GM12878 (cell line): ENCODE measurements at regions not wholly inside any gene's neighbourhood (a gene's known extent, or its start where the extent isn't known, plus 50 kb on each side); places are given as distances from the start of the nearest gene placed in this dataset.

Experiments
- ATAC-seq: fragments of 200-7000 bp; cut with Tn5 transposase; 3 replicates; pipeline ENCODE4 v1.9.1; 2020; ENCODE audit warnings: mild to moderate bottlenecking, moderate library complexity
- BruUV-seq: library from RNA; stranded (reverse); fragments of 400-500 nt; replicated peaks from 2 replicates; lab custom pipeline; 2021; lab: Mats Ljungman, UMichigan
- CTCF ChIA-PET: fragments of 300-600 bp; sonication (Branson Sonifier 250); formaldehyde crosslinking; extraction: SDS; loops from one replicate; lab custom pipeline; 2021; ENCODE audit warnings: inconsistent platforms; lab: Yijun Ruan, JAX
- POLR2A ChIA-PET: fragments of 350-600 bp; formaldehyde crosslinking; extraction: SDS; loops from one replicate; lab custom pipeline; 2021; ENCODE audit warnings: inconsistent platforms; lab: Charles Lee
- RAD21 ChIA-PET: fragments of 300-600 bp; sonication (Branson Sonifier 250); formaldehyde crosslinking; loops from one replicate; lab custom pipeline; 2023; ENCODE audit warnings: antibody characterized with exemption; ENCODE audit not compliant: unreplicated experiment; lab: Charles Lee
- SMC1A ChIA-PET: fragments of 300-600 bp; sonication (Branson Sonifier 250); formaldehyde crosslinking; loops from one replicate; lab custom pipeline; 2023; ENCODE audit not compliant: unreplicated experiment, uncharacterized antibody; lab: Charles Lee
- DNase-seq: peaks from one replicate; pipeline ENCODE4 v3.0.0-alpha.2; 2011; ENCODE audit warnings: low read depth, low spot score
- FAIRE-seq: peaks from 3 replicates; lab custom pipeline; 2011; peaks lifted over from hg19 to GRCh38; lab: Jason Lieb, UNC
- H2AFZ ChIP-seq: 2 replicates; pipeline ENCODE4 v1.6.0; 2011; ENCODE audit warnings: low read depth, low read length, control low read depth; ENCODE audit not compliant: control insufficient read depth
- H3K27ac ChIP-seq: 2 replicates; pipeline ENCODE4 v1.5.1; 2011; ENCODE audit warnings: control low read depth; ENCODE audit not compliant: control insufficient read depth, insufficient read depth
- H3K27me3 ChIP-seq, 2 experiments: replicated peaks in 1 of 2; 2 replicates each; pipeline versions ENCODE4 v1.6.0 to v1.6.1; 2011; ENCODE audit warnings: low read length in 1 of 2; ENCODE audit not compliant: control insufficient read depth in 2 of 2, insufficient read depth in 2 of 2
- H3K36me3 ChIP-seq, 2 experiments: 2 replicates each; pipeline ENCODE4 v1.5.1; 2011; ENCODE audit warnings: low read length in 1 of 2; ENCODE audit not compliant: control insufficient read depth in 2 of 2, insufficient read depth in 2 of 2
- H3K4me1 ChIP-seq: 2 replicates; pipeline ENCODE4 v1.6.1; 2011; ENCODE audit warnings: mild to moderate bottlenecking, low read length, moderate library complexity, mixed read lengths; ENCODE audit not compliant: control insufficient read depth, insufficient read depth
- H3K4me2 ChIP-seq: 2 replicates; pipeline ENCODE4 v1.6.0; 2011; ENCODE audit warnings: control low read depth; ENCODE audit not compliant: control insufficient read depth, insufficient read depth
- H3K4me3 ChIP-seq: fragments of 200-600 bp; sonication (generic); 2 replicates; pipeline ENCODE4 v1.5.1; 2016
- H3K79me2 ChIP-seq: 2 replicates; pipeline ENCODE4 v1.6.0; 2011; ENCODE audit warnings: low read length; ENCODE audit not compliant: control insufficient read depth, insufficient read depth
- H3K9ac ChIP-seq: 2 replicates; pipeline ENCODE4 v1.8.0; 2011; ENCODE audit warnings: low read length, control low read depth, mixed read lengths; ENCODE audit not compliant: control insufficient read depth, insufficient read depth
- H3K9me3 ChIP-seq: replicated peaks from 3 replicates; pipeline ENCODE4 v1.5.1; 2011; ENCODE audit warnings: mild to moderate bottlenecking, low read length; ENCODE audit not compliant: control insufficient read depth, insufficient read depth
- H4K20me1 ChIP-seq: 2 replicates; pipeline ENCODE4 v1.6.0; 2011; ENCODE audit not compliant: control insufficient read depth, insufficient read depth
- BHLHE40 ChIP-seq, 2 experiments: fragments of 450-650 bp in 1 of 2; IDR thresholded peaks; 2 replicates each; pipeline ENCODE4 v1.6.1; 2011 to 2017; ENCODE audit warnings: low read depth in 2 of 2, borderline replicate concordance in 1 of 2, improper control_type of control experiment in 1 of 2, low read length in 1 of 2, mild to moderate bottlenecking in 1 of 2
- BRCA1 ChIP-seq: IDR thresholded peaks from 2 replicates; pipeline ENCODE4 v1.6.1; 2011; ENCODE audit warnings: low read depth, low read length, improper control_type of control experiment
- DPF2 ChIP-seq: fragments of 450-650 bp; IDR thresholded peaks from 2 replicates; pipeline ENCODE4 v1.6.1; 2017; ENCODE audit warnings: mild to moderate bottlenecking
- EED ChIP-seq: sonication (generic); IDR thresholded peaks from 2 replicates; pipeline ENCODE4 v1.6.1; 2016; ENCODE audit warnings: antibody characterized with exemption, low read depth
- GABPA ChIP-seq: IDR thresholded peaks from 2 replicates; pipeline ENCODE4 v1.6.1; 2014; ENCODE audit warnings: antibody characterized with exemption, low read depth, mild to moderate bottlenecking, inconsistent platforms
- NFIC ChIP-seq: IDR thresholded peaks from 2 replicates; pipeline ENCODE4 v1.6.1; 2012; ENCODE audit warnings: low read depth, mild to moderate bottlenecking, inconsistent platforms, low read length, moderate library complexity
- NFYA ChIP-seq: IDR thresholded peaks from 2 replicates; pipeline ENCODE4 v1.6.1; 2011; ENCODE audit warnings: low read depth, mild to moderate bottlenecking, low read length, improper control_type of control experiment, borderline replicate concordance
- POLR2AphosphoS5 ChIP-seq: IDR thresholded peaks from 2 replicates; pipeline ENCODE4 v1.6.1; 2011; ENCODE audit warnings: mild to moderate bottlenecking, low read length, inconsistent platforms
- RBBP5 ChIP-seq: fragments of 200-600 bp; sonication (generic); conservative IDR thresholded peaks from 2 replicates; pipeline ENCODE4 v1.6.1; 2016
- RELA ChIP-seq: fragments of 450-650 bp; IDR thresholded peaks from 2 replicates; pipeline ENCODE4 v1.8.0; 2014; ENCODE audit warnings: borderline replicate concordance; ENCODE audit not compliant: partially characterized antibody
- TBL1XR1 ChIP-seq: IDR thresholded peaks from 2 replicates; pipeline ENCODE4 v1.6.1; 2012; ENCODE audit warnings: low read depth, low read length, improper control_type of control experiment
- ZNF687 ChIP-seq: fragments of 450-650 bp; IDR thresholded peaks from 2 replicates; pipeline ENCODE4 v1.6.1; 2017; ENCODE audit warnings: mild to moderate bottlenecking, moderate library complexity
- WGBS: methylation state at CpG from one replicate; pipeline ENCODE4 v1.1.6; 2016; ENCODE audit warnings: low lambda C conversion rate; ENCODE audit not compliant: insufficient replicate concordance, insufficient coverage; ENCODE audit errors: missing lambda C conversion rate; 5-methylcytosine and 5-hydroxymethylcytosine counted together
- in situ Hi-C: fragments of 300-500 bp; cut with MboI; formaldehyde crosslinking; loops from 9 replicates; pipeline ENCODE4 v1.14.3; 2018; ENCODE audit warnings: mixed read lengths
- intact Hi-C: fragments of 100-400 bp; cut with micrococcal nuclease; formaldehyde crosslinking; loops from one replicate; pipeline ENCODE4 v1.14.2; 2022; ENCODE audit not compliant: unreplicated experiment
- TF ChIP-seq, protein P1 (sequence below): fragments of 450-650 bp; IDR thresholded peaks from 2 replicates; pipeline ENCODE4 v1.6.1; 2016; ENCODE audit warnings: mild to moderate bottlenecking
- TF ChIP-seq, protein P2 (sequence below): fragments of 450-650 bp; formaldehyde crosslinking; IDR thresholded peaks from 2 replicates; pipeline ENCODE4 v1.4.0; 2022; ENCODE audit warnings: mild to moderate bottlenecking, moderate library complexity

GRCh38 chr10:108523016-108523800 lies 1358.7 kb upstream of the SORCS1 start:
- TF ChIP-seq DPF2 = no peak
- TF ChIP-seq, protein P1, sequence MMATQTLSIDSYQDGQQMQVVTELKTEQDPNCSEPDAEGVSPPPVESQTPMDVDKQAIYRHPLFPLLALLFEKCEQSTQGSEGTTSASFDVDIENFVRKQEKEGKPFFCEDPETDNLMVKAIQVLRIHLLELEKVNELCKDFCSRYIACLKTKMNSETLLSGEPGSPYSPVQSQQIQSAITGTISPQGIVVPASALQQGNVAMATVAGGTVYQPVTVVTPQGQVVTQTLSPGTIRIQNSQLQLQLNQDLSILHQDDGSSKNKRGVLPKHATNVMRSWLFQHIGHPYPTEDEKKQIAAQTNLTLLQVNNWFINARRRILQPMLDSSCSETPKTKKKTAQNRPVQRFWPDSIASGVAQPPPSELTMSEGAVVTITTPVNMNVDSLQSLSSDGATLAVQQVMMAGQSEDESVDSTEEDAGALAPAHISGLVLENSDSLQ = no peak
- TF ChIP-seq POLR2AphosphoS5 = no peak
- no peak for TF ChIP-seq NFIC
- TF ChIP-seq EED = no peak
- TF ChIP-seq RELA = no peak
- no peak for TF ChIP-seq TBL1XR1
- TF ChIP-seq NFYA = no peak
- TF ChIP-seq BHLHE40 (IDR thresholded peaks at IDR 0.05; ENCODE audit: borderline replicate concordance in 1 of 2, low read depth in 2 of 2, low read length in 1 of 2) = no peak
- TF ChIP-seq, protein P2, sequence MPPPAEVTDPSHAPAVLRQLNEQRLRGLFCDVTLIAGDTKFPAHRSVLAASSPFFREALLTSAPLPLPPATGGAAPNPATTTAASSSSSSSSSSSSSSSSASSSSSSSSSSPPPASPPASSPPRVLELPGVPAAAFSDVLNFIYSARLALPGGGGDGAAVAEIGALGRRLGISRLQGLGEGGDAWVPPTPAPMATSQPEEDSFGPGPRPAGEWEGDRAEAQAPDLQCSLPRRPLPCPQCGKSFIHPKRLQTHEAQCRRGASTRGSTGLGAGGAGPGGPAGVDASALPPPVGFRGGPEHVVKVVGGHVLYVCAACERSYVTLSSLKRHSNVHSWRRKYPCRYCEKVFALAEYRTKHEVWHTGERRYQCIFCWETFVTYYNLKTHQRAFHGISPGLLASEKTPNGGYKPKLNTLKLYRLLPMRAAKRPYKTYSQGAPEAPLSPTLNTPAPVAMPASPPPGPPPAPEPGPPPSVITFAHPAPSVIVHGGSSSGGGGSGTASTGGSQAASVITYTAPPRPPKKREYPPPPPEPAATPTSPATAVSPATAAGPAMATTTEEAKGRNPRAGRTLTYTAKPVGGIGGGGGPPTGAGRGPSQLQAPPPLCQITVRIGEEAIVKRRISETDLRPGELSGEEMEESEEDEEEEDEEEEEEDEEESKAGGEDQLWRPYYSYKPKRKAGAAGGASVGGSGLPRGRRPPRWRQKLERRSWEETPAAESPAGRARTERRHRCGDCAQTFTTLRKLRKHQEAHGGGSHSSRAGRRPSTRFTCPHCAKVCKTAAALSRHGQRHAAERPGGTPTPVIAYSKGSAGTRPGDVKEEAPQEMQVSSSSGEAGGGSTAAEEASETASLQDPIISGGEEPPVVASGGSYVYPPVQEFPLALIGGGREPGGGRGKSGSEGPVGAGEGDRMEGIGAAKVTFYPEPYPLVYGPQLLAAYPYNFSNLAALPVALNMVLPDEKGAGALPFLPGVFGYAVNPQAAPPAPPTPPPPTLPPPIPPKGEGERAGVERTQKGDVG (CRISPR knock-in tag) = no peak
- no peak for TF ChIP-seq BRCA1
- no peak for TF ChIP-seq GABPA
- TF ChIP-seq ZNF687 = no peak
- no peak for TF ChIP-seq RBBP5
- Histone ChIP-seq H3K27me3 (no peaks in the 10 kb centered on the region), H3K4me1 (no peaks in the 10 kb centered on the region), H4K20me1 (no peaks in the 10 kb centered on the region), H3K79me2 (no peaks in the 10 kb centered on the region), H3K4me3 (no peak overlapping the region), H3K27ac (no peak overlapping the region), H3K9ac (no peak overlapping the region), H3K9me3 (no peaks in the 10 kb centered on the region), H2AFZ (no peak overlapping the region), H3K4me2 (no peak overlapping the region), H3K36me3 (no peaks in the 10 kb centered on the region)
- ChIA-PET CTCF (no interaction called here), RAD21 (no interaction called here), POLR2A (no interaction called here), SMC1A (no interaction called here)
- 36% methylated on average over 4 of the region's 4 CpGs for WGBS
- intact Hi-C loops (no loop called here), in situ Hi-C loops (no loop called here)
- DNase-seq (no peak), ATAC-seq (no peak), FAIRE-seq (no peak)
- BruUV-seq = no TSS peak
